Esophagus squamous epithelium (tissue), 4 donors: ENCODE measurements at regions not wholly inside any gene's neighbourhood (a gene's known extent, or its start where the extent isn't known, plus 50 kb on each side); places are given as distances from the start of the nearest gene placed in this dataset.

Source experiments
- POLR2A ChIP-seq, 4 donors: fragments of 450-650 bp; IDR thresholded peaks; one replicate each; pipeline ENCODE4 v1.6.1; 2017; ENCODE audit warnings: antibody characterized with exemption in 4 of 4, mild to moderate bottlenecking in 4 of 4, moderate library complexity in 3 of 4
- TF ChIP-seq, protein P1 (sequence below), 6 experiments: fragments of 450-650 bp in 4 of 6; fragments of 200-600 bp in 2 of 6; sonication (generic) in 2 of 6; IDR thresholded peaks; one replicate each; pipeline ENCODE4 v1.5.1; 2016 to 2019; ENCODE audit warnings: antibody characterized with exemption in 6 of 6, mild to moderate bottlenecking in 4 of 6, moderate library complexity in 4 of 6

DNA sequence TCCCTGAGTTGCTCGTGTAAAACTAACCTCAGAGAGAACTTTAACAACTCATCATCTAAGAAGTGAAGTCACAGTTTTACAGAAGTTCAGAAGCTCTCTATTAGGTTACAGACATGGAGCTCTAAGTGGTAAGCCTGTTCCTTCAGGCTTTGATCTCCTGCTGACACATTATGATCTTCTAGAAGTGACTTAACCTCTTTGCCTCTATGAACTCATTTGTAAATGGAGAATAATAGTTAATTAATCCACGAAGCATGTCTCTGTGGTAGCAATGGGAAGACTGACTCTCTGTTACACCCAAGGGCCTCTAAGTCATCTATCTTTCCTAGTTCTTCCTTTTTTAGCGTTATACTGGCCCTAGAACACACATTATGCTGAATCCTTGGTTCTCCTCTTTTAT, 157.9 kb upstream of the NRIP1 start:
- TF ChIP-seq, protein P1, sequence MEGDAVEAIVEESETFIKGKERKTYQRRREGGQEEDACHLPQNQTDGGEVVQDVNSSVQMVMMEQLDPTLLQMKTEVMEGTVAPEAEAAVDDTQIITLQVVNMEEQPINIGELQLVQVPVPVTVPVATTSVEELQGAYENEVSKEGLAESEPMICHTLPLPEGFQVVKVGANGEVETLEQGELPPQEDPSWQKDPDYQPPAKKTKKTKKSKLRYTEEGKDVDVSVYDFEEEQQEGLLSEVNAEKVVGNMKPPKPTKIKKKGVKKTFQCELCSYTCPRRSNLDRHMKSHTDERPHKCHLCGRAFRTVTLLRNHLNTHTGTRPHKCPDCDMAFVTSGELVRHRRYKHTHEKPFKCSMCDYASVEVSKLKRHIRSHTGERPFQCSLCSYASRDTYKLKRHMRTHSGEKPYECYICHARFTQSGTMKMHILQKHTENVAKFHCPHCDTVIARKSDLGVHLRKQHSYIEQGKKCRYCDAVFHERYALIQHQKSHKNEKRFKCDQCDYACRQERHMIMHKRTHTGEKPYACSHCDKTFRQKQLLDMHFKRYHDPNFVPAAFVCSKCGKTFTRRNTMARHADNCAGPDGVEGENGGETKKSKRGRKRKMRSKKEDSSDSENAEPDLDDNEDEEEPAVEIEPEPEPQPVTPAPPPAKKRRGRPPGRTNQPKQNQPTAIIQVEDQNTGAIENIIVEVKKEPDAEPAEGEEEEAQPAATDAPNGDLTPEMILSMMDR (IDR thresholded peaks at IDR 0.05) = no peak
- TF ChIP-seq POLR2A (IDR thresholded peaks at IDR 0.05) = no peak
